ENCODE measurements at regions not wholly inside any gene's neighbourhood (a gene's known extent, or its start where the extent isn't known, plus 50 kb on each side); places are given as distances from the start of the nearest gene placed in this dataset.
"Not testable (repeated sequence)": the region's sequence is repeated elsewhere in the genome, so short reads cannot be mapped to it uniquely, and the experiment has no call there.

GRCh38 chr11:96697466-96697865, 307.7 kb downstream of the JRKL start:
- no peak for DNase-seq (ENCODE audit: low read depth, low spot score)

- no peak for DNase-seq (ENCODE audit: low read depth, low spot score)
These were observed 315.0 kb downstream of the JRKL start for GRCh38 chr11:96704847-96705246.

- DNase-seq (ENCODE audit: low read depth, low spot score) = no peak
These were observed 316.9 kb downstream of the JRKL start for GRCh38 chr11:96706761-96707160.

GRCh38 chr11:96707273-96707672, 317.5 kb downstream of the JRKL start:
- DNase-seq (ENCODE audit: low read depth, low spot score) = no peak

GRCh38 chr11:96708219-96708878, 318.5 kb downstream of the JRKL start:
- DNase-seq (ENCODE audit: low read depth, low spot score) = no peak

GRCh38 chr11:96713301-96713700, 323.5 kb downstream of the JRKL start:
- DNase-seq (ENCODE audit: low read depth, low spot score) = no peak

- no peak for DNase-seq (ENCODE audit: low read depth, low spot score)
These were observed 324.9 kb downstream of the JRKL start for GRCh38 chr11:96714689-96715088.

GRCh38 chr11:96715208-96715607, 325.4 kb downstream of the JRKL start:
- no peak for DNase-seq (ENCODE audit: low read depth, low spot score)

- no peak for DNase-seq (ENCODE audit: low read depth, low spot score)
These were observed 346.8 kb downstream of the JRKL start for GRCh38 chr11:96736601-96737000.

GRCh38 chr11:96738311-96738710, 348.5 kb downstream of the JRKL start:
- DNase-seq (ENCODE audit: low read depth, low spot score) = no peak

GRCh38 chr11:96741068-96741467, 351.3 kb downstream of the JRKL start:
- no peak for DNase-seq (ENCODE audit: low read depth, low spot score)

- DNase-seq (ENCODE audit: low read depth, low spot score) = no peak
These were observed 354.9 kb downstream of the JRKL start for GRCh38 chr11:96744697-96745096.

- DNase-seq (ENCODE audit: low read depth, low spot score) = no peak
These were observed 359.0 kb downstream of the JRKL start for GRCh38 chr11:96748639-96749370.

GRCh38 chr11:96751807-96752206, 362.0 kb downstream of the JRKL start:
- not testable (repeated sequence) for DNase-seq (ENCODE audit: low read depth, low spot score)

- no peak for DNase-seq (ENCODE audit: low read depth, low spot score)
These were observed 362.4 kb downstream of the JRKL start for GRCh38 chr11:96752221-96752620.

- DNase-seq (ENCODE audit: low read depth, low spot score) = no peak
These were observed 364.2 kb downstream of the JRKL start for GRCh38 chr11:96753997-96754396.

- DNase-seq (ENCODE audit: low read depth, low spot score) = no peak
These were observed 365.4 kb downstream of the JRKL start for GRCh38 chr11:96755209-96755608.

- DNase-seq (ENCODE audit: low read depth, low spot score) = no peak
These were observed 365.9 kb downstream of the JRKL start for GRCh38 chr11:96755752-96756151.

- no peak for DNase-seq (ENCODE audit: low read depth, low spot score)
These were observed 369.1 kb downstream of the JRKL start for GRCh38 chr11:96758957-96759356.

- no peak for DNase-seq (ENCODE audit: low read depth, low spot score)
These were observed 370.5 kb downstream of the JRKL start for GRCh38 chr11:96760306-96760705.

GRCh38 chr11:96760815-96761214, 371.0 kb downstream of the JRKL start:
- DNase-seq (ENCODE audit: low read depth, low spot score) = no peak

GRCh38 chr11:96761451-96761850, 371.6 kb downstream of the JRKL start:
- no peak for DNase-seq (ENCODE audit: low read depth, low spot score)

GRCh38 chr11:96763244-96763643, 373.4 kb downstream of the JRKL start:
- DNase-seq (ENCODE audit: low read depth, low spot score) = no peak
